ENCODE measurements at regions not wholly inside any gene's neighbourhood (a gene's known extent, or its start where the extent isn't known, plus 50 kb on each side); places are given as distances from the start of the nearest gene placed in this dataset.

GRCh38 chr10:43904301-43904700, 255.6 kb upstream of the ZNF32 start:
- ATAC-seq (ENCODE audit: low read depth) (no peak), DNase-seq (ENCODE audit: low spot score) (no peak)
- Histone ChIP-seq H3K4me3 (ENCODE audit: severe bottlenecking) (no peak overlapping the region), H3K27me3 (ENCODE audit: insufficient read depth, poor library complexity, severe bottlenecking) (no peaks in the 10 kb centered on the region), H3K9me3 (ENCODE audit: severe bottlenecking) (no peaks in the 10 kb centered on the region), H3K4me1 (ENCODE audit: insufficient read depth, poor library complexity, severe bottlenecking) (no peaks in the 10 kb centered on the region), H3K27ac (ENCODE audit: poor library complexity, severe bottlenecking) (no peak overlapping the region), H3K36me3 (ENCODE audit: low read depth) (no peaks in the 10 kb centered on the region)
- TF ChIP-seq CTCF (IDR thresholded peaks at IDR 0.05; ENCODE audit: poor library complexity, severe bottlenecking), result no peak

GRCh38 chr10:43903451-43903850, 254.8 kb upstream of the ZNF32 start:
- ATAC-seq (ENCODE audit: low read depth), result no peak
- Histone ChIP-seq H3K4me3 (ENCODE audit: severe bottlenecking) (no peak overlapping the region), H3K36me3 (ENCODE audit: low read depth) (no peaks in the 10 kb centered on the region), H3K27ac (ENCODE audit: poor library complexity, severe bottlenecking) (no peak overlapping the region), H3K27me3 (ENCODE audit: insufficient read depth, poor library complexity, severe bottlenecking) (no peaks in the 10 kb centered on the region), H3K9me3 (ENCODE audit: severe bottlenecking) (no peaks in the 10 kb centered on the region), H3K4me1 (ENCODE audit: insufficient read depth, poor library complexity, severe bottlenecking) (no peaks in the 10 kb centered on the region)
- TF ChIP-seq CTCF (IDR thresholded peaks at IDR 0.05; ENCODE audit: poor library complexity, severe bottlenecking), result no peak
- DNase-seq (ENCODE audit: low spot score), result no peak

GRCh38 chr10:43902842-43903241, 254.2 kb upstream of the ZNF32 start:
- no peak for DNase-seq (ENCODE audit: low spot score)
- H3K36me3 ChIP-seq (ENCODE audit: low read depth), result no peaks in the 10 kb centered on the region
- no peaks in the 10 kb centered on the region for H3K4me1 ChIP-seq (ENCODE audit: insufficient read depth, poor library complexity, severe bottlenecking)
- no peaks in the 10 kb centered on the region for H3K27me3 ChIP-seq (ENCODE audit: insufficient read depth, poor library complexity, severe bottlenecking)
- no peak for ATAC-seq (ENCODE audit: low read depth)
- TF ChIP-seq CTCF (IDR thresholded peaks at IDR 0.05; ENCODE audit: poor library complexity, severe bottlenecking), result no peak
- no peaks in the 10 kb centered on the region for H3K9me3 ChIP-seq (ENCODE audit: severe bottlenecking)
- no peak overlapping the region for H3K27ac ChIP-seq (ENCODE audit: poor library complexity, severe bottlenecking)
- H3K4me3 ChIP-seq (ENCODE audit: severe bottlenecking), result no peak overlapping the region

GRCh38 chr10:43901744-43902504, 253.2 kb upstream of the ZNF32 start:
- TF ChIP-seq CTCF (IDR thresholded peaks at IDR 0.05; ENCODE audit: poor library complexity, severe bottlenecking), result no peak
- ATAC-seq (ENCODE audit: low read depth), result no peak
- Histone ChIP-seq H3K27ac (ENCODE audit: poor library complexity, severe bottlenecking) (no peak overlapping the region), H3K36me3 (ENCODE audit: low read depth) (no peaks in the 10 kb centered on the region), H3K9me3 (ENCODE audit: severe bottlenecking) (no peaks in the 10 kb centered on the region), H3K27me3 (ENCODE audit: insufficient read depth, poor library complexity, severe bottlenecking) (no peaks in the 10 kb centered on the region), H3K4me3 (ENCODE audit: severe bottlenecking) (no peak overlapping the region), H3K4me1 (ENCODE audit: insufficient read depth, poor library complexity, severe bottlenecking) (no peaks in the 10 kb centered on the region)
- no peak for DNase-seq (ENCODE audit: low spot score)

- no peaks in the 10 kb centered on the region for H3K9me3 ChIP-seq (ENCODE audit: severe bottlenecking)
- no peaks in the 10 kb centered on the region for H3K27me3 ChIP-seq (ENCODE audit: insufficient read depth, poor library complexity, severe bottlenecking)
- H3K4me3 ChIP-seq (ENCODE audit: severe bottlenecking), result no peak overlapping the region
- no peak overlapping the region for H3K27ac ChIP-seq (ENCODE audit: poor library complexity, severe bottlenecking)
- no peaks in the 10 kb centered on the region for H3K36me3 ChIP-seq (ENCODE audit: low read depth)
- H3K4me1 ChIP-seq (ENCODE audit: insufficient read depth, poor library complexity, severe bottlenecking), result no peaks in the 10 kb centered on the region
- no peak for ATAC-seq (ENCODE audit: low read depth)
- no peak for DNase-seq (ENCODE audit: low spot score)
- TF ChIP-seq CTCF (IDR thresholded peaks at IDR 0.05; ENCODE audit: poor library complexity, severe bottlenecking), result no peak
These were observed 252.6 kb upstream of the ZNF32 start for GRCh38 chr10:43901302-43901701.

Measured in RWPE2 (cell line).